Naive thymus-derived CD8-positive, alpha-beta T cell (primary cell): ENCODE measurements at regions not wholly inside any gene's neighbourhood (a gene's known extent, or its start where the extent isn't known, plus 50 kb on each side); places are given as distances from the start of the nearest gene placed in this dataset.
A peak's percentile ranks its signal among the peaks of the same experiment; 100 is the strongest.
"Not testable (repeated sequence)": the region's sequence is repeated elsewhere in the genome, so short reads cannot be mapped to it uniquely, and the experiment has no call there.

Source experiments
- ATAC-seq, 2 donors: fragments of 150-1000 bp; cut with Tn5 transposase in 1 of 2; sonication (Bioruptor Pico), chemical (Tn5 transposase) in 1 of 2; 1 replicate in 1 of 2; 2 replicates in 1 of 2; pipeline ENCODE4 v1.10.0; 2021; ENCODE audit warnings: mild to moderate bottlenecking in 2 of 2, moderate library complexity in 2 of 2
- POLR2A ChIA-PET: fragments of 350-600 bp; sonication (Branson Sonifier 250); formaldehyde crosslinking; loops from one replicate; lab custom pipeline; 2021; ENCODE audit warnings: antibody characterized with exemption; lab: Charles Lee
- DNase-seq, 10 donors: peaks; one replicate each; pipeline versions ENCODE4 v3.0.0 to v3.0.0-alpha.2; 2020 to 2022
- H3K27ac Mint-ChIP-seq, 10 donors: one replicate each; pipeline ENCODE4 v1.8.0; 2020 to 2022; ENCODE audit warnings: mild to moderate bottlenecking in 10 of 10, mixed read lengths in 10 of 10, moderate library complexity in 4 of 10, inconsistent platforms in 1 of 10
- H3K27me3 Mint-ChIP-seq, 5 donors: one replicate each; pipeline ENCODE4 v1.8.0; 2021 to 2022; ENCODE audit warnings: mixed read lengths in 5 of 5
- H3K36me3 Mint-ChIP-seq, 3 donors: one replicate each; pipeline ENCODE4 v1.8.0; 2020 to 2022; ENCODE audit warnings: mixed read lengths in 3 of 3, mild to moderate bottlenecking in 2 of 3, inconsistent platforms in 1 of 3
- H3K4me1 Mint-ChIP-seq, 4 donors: one replicate each; pipeline ENCODE4 v1.8.0; 2021 to 2022; ENCODE audit warnings: mixed read lengths in 4 of 4
- H3K4me3 Mint-ChIP-seq, 10 donors: one replicate each; pipeline ENCODE4 v1.8.0; 2020 to 2022; ENCODE audit warnings: mild to moderate bottlenecking in 10 of 10, mixed read lengths in 10 of 10, moderate library complexity in 6 of 10, inconsistent platforms in 1 of 10
- H3K9me3 Mint-ChIP-seq, 9 donors: one replicate each; pipeline ENCODE4 v1.8.0; 2020 to 2022; ENCODE audit warnings: mixed read lengths in 9 of 9, mild to moderate bottlenecking in 3 of 9, inconsistent platforms in 1 of 9, moderate library complexity in 1 of 9

- Mint-ChIP-seq H3K4me1 (peaks cover 0 to 3% (median under 1%) of the 10 kb centered on the region in 4 donors), H3K27me3 (peaks cover 25 to 74% (median 49%) of the 10 kb centered on the region in 5 donors), H3K4me3 (no peak overlapping the region), H3K36me3 (no peaks in the 10 kb centered on the region), H3K9me3 (no peaks in the 10 kb centered on the region), H3K27ac (no peak overlapping the region)
- ATAC-seq, result no peak
- no peak for DNase-seq
- POLR2A ChIA-PET, result no interaction called here
Measured at GRCh38 chr13:25001476-25002206, 94.3 kb upstream of the PABPC3 start.

- H3K9me3 Mint-ChIP-seq, H3K4me3 Mint-ChIP-seq, POLR2A ChIA-PET, H3K27ac Mint-ChIP-seq, H3K4me1 Mint-ChIP-seq, ATAC-seq, DNase-seq, H3K36me3 Mint-ChIP-seq: not testable (repeated sequence)
- peaks cover 25 to 75% (median 49%) of the 10 kb centered on the region in 5 donors for H3K27me3 Mint-ChIP-seq
Measured at GRCh38 chr13:25002311-25002710, 93.6 kb upstream of the PABPC3 start.

- H3K9me3 Mint-ChIP-seq, H3K27ac Mint-ChIP-seq, DNase-seq, ATAC-seq, H3K4me3 Mint-ChIP-seq, H3K4me1 Mint-ChIP-seq, POLR2A ChIA-PET, H3K36me3 Mint-ChIP-seq: not testable (repeated sequence)
- peaks cover 21 to 73% (median 40%) of the 10 kb centered on the region in 5 donors for H3K27me3 Mint-ChIP-seq
Measured at GRCh38 chr13:25004489-25004888, 91.4 kb upstream of the PABPC3 start.

GRCh38 chr13:25005050-25005497 is 90.9 kb upstream of the PABPC3 start:
- H3K9me3 Mint-ChIP-seq, H3K27ac Mint-ChIP-seq, POLR2A ChIA-PET, H3K4me1 Mint-ChIP-seq, H3K36me3 Mint-ChIP-seq: not testable (repeated sequence)
- peaks cover 16 to 73% (median 37%) of the 10 kb centered on the region in 5 donors for H3K27me3 Mint-ChIP-seq
- ATAC-seq (peak; percentile 65 to 72), DNase-seq (peak in 3 of 10 donors; percentile 8 to 21 (median 10))
- peak overlapping the region in 3 of 10 donors; percentile 3 to 36 (median 34) for H3K4me3 Mint-ChIP-seq

GRCh38 chr13:25007389-25007788 is 88.5 kb upstream of the PABPC3 start:
- H3K4me3 Mint-ChIP-seq, POLR2A ChIA-PET, H3K9me3 Mint-ChIP-seq, H3K36me3 Mint-ChIP-seq, H3K27ac Mint-ChIP-seq, DNase-seq, H3K4me1 Mint-ChIP-seq, ATAC-seq: not testable (repeated sequence)
- H3K27me3 Mint-ChIP-seq, result peaks cover 6 to 56% (median 30%) of the 10 kb centered on the region in 5 donors

- DNase-seq, POLR2A ChIA-PET, H3K9me3 Mint-ChIP-seq: not testable (repeated sequence)
Measured at GRCh38 chr13:25014398-25014973, 81.5 kb upstream of the PABPC3 start.

GRCh38 chr13:25017176-25017575 is 78.8 kb upstream of the PABPC3 start:
- peaks cover 26 to 55% (median 40%) of the 10 kb centered on the region in 5 donors for H3K27me3 Mint-ChIP-seq
- H3K27ac Mint-ChIP-seq, H3K4me1 Mint-ChIP-seq, POLR2A ChIA-PET, H3K9me3 Mint-ChIP-seq, H3K36me3 Mint-ChIP-seq, ATAC-seq, DNase-seq: not testable (repeated sequence)
- H3K4me3 Mint-ChIP-seq, result peak overlapping the region in 8 of 10 donors; percentile 38 to 82 (median 74)

More at GRCh38 chr13:25014398-25014973, 81.5 kb upstream of the PABPC3 start:
- not testable (repeated sequence) for H3K27ac Mint-ChIP-seq, H3K36me3 Mint-ChIP-seq, H3K4me3 Mint-ChIP-seq, H3K4me1 Mint-ChIP-seq, ATAC-seq
- peaks cover 10 to 43% (median 31%) of the 10 kb centered on the region in 5 donors for H3K27me3 Mint-ChIP-seq

- H3K27ac Mint-ChIP-seq, result peak overlapping the region in 2 of 10 donors; percentile 20 to 52
Measured at GRCh38 chr13:25017808-25018728, 77.9 kb upstream of the PABPC3 start.

GRCh38 chr13:25018729-25019115 is 77.2 kb upstream of the PABPC3 start:
- H3K27me3 Mint-ChIP-seq, result peaks cover 31 to 50% (median 39%) of the 10 kb centered on the region in 5 donors
- POLR2A ChIA-PET, result no interaction called here
- H3K4me3 Mint-ChIP-seq, result peak overlapping the region in 3 of 10 donors; percentile 7 to 30 (median 18)
- DNase-seq (no peak), ATAC-seq (no peak)
- no peaks in the 10 kb centered on the region for H3K9me3 Mint-ChIP-seq
- peaks cover 6 to 10% (median 8%) of the 10 kb centered on the region in 4 donors for H3K4me1 Mint-ChIP-seq
- no peak overlapping the region for H3K27ac Mint-ChIP-seq
- peaks cover 0 to 3% (median 0%) of the 10 kb centered on the region in 3 donors for H3K36me3 Mint-ChIP-seq

More at GRCh38 chr13:25017808-25018728, 77.9 kb upstream of the PABPC3 start:
- H3K36me3 Mint-ChIP-seq, H3K4me1 Mint-ChIP-seq, POLR2A ChIA-PET, H3K9me3 Mint-ChIP-seq: not testable (repeated sequence)
- Mint-ChIP-seq H3K4me3 (peak overlapping the region; percentile 26 to 82 (median 72)), H3K27me3 (peaks cover 30 to 51% (median 38%) of the 10 kb centered on the region in 5 donors)
- ATAC-seq, result peak; percentile 77 to 89
- peak in 1 of 10 donors; percentile 20 for DNase-seq

GRCh38 chr13:25019741-25020140 is 76.2 kb upstream of the PABPC3 start:
- H3K27ac Mint-ChIP-seq, H3K4me1 Mint-ChIP-seq, H3K4me3 Mint-ChIP-seq, POLR2A ChIA-PET, H3K9me3 Mint-ChIP-seq, DNase-seq, ATAC-seq, H3K36me3 Mint-ChIP-seq: not testable (repeated sequence)
- H3K27me3 Mint-ChIP-seq, result peaks cover 32 to 54% (median 42%) of the 10 kb centered on the region in 5 donors

GRCh38 chr13:25024175-25024574 is 71.8 kb upstream of the PABPC3 start:
- Mint-ChIP-seq H3K27ac (no peak overlapping the region), H3K27me3 (peaks cover 30 to 68% (median 39%) of the 10 kb centered on the region in 5 donors), H3K4me3 (no peak overlapping the region), H3K4me1 (no peaks in the 10 kb centered on the region), H3K9me3 (no peaks in the 10 kb centered on the region), H3K36me3 (no peaks in the 10 kb centered on the region)
- DNase-seq (no peak), ATAC-seq (no peak)
- POLR2A ChIA-PET, result no interaction called here

GRCh38 chr13:25032160-25032559 is 63.8 kb upstream of the PABPC3 start:
- Mint-ChIP-seq H3K4me1 (peaks cover 0 to 1% (median 0%) of the 10 kb centered on the region in 4 donors), H3K27me3 (peaks cover 17 to 66% (median 28%) of the 10 kb centered on the region in 5 donors), H3K4me3 (no peak overlapping the region), H3K27ac (no peak overlapping the region), H3K36me3 (no peaks in the 10 kb centered on the region), H3K9me3 (no peaks in the 10 kb centered on the region)
- POLR2A ChIA-PET, result no interaction called here
- no peak for DNase-seq
- no peak for ATAC-seq
